ENCODE measurements at regions not wholly inside any gene's neighbourhood (a gene's known extent, or its start where the extent isn't known, plus 50 kb on each side); places are given as distances from the start of the nearest gene placed in this dataset.

DNA sequence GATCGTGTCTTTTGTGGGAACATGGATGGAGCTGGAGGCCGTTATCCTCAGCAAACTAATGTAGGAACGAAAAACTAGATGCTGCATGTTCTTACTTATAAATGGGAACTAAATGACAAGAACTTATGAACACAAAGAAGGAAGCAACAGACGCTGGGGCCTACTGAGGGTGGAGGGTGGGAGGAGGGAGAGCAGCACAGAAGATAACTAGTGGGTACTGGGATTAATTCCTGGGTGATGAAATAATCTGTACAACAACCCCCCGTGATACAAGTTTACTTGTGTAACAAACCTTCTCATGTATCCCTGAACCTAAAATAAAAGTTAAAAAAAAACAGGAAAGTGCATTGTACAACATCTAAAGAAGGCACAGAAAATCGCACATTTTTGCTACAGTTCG is 59.0 kb upstream of the TMEM170B start:
- TF ChIP-seq, protein P1, sequence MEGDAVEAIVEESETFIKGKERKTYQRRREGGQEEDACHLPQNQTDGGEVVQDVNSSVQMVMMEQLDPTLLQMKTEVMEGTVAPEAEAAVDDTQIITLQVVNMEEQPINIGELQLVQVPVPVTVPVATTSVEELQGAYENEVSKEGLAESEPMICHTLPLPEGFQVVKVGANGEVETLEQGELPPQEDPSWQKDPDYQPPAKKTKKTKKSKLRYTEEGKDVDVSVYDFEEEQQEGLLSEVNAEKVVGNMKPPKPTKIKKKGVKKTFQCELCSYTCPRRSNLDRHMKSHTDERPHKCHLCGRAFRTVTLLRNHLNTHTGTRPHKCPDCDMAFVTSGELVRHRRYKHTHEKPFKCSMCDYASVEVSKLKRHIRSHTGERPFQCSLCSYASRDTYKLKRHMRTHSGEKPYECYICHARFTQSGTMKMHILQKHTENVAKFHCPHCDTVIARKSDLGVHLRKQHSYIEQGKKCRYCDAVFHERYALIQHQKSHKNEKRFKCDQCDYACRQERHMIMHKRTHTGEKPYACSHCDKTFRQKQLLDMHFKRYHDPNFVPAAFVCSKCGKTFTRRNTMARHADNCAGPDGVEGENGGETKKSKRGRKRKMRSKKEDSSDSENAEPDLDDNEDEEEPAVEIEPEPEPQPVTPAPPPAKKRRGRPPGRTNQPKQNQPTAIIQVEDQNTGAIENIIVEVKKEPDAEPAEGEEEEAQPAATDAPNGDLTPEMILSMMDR (IDR thresholded peaks at IDR 0.05), result no peak
- TF ChIP-seq POLR2A (IDR thresholded peaks at IDR 0.05), result no peak

All from Peyer's patch (tissue), 4 donors.